H9 (cell line): ENCODE measurements at regions not wholly inside any gene's neighbourhood (a gene's known extent, or its start where the extent isn't known, plus 50 kb on each side); places are given as distances from the start of the nearest gene placed in this dataset.

Experiments used
- DNase-seq: peaks from one replicate; pipeline ENCODE4 v3.0.0-alpha.2; 2017
- H2AFZ ChIP-seq: one replicate; pipeline ENCODE4 v1.6.1; 2013; ENCODE audit warnings: mild to moderate bottlenecking, low read length, control low read depth, moderate library complexity
- H2AK5ac ChIP-seq: 2 replicates; pipeline ENCODE4 v1.6.1; 2013; ENCODE audit warnings: low read length, control low read depth, mixed read lengths; ENCODE audit not compliant: insufficient read length
- H2BK120ac ChIP-seq: one replicate; pipeline ENCODE4 v1.6.1; 2013; ENCODE audit warnings: low read depth, mild to moderate bottlenecking, low read length, control low read depth, inconsistent platforms; ENCODE audit not compliant: poor library complexity, severe bottlenecking
- H2BK12ac ChIP-seq: 2 replicates; pipeline ENCODE4 v1.6.1; 2013; ENCODE audit warnings: low read length, control low read depth, mixed read lengths, low read depth; ENCODE audit not compliant: insufficient read length
- H2BK15ac ChIP-seq: 2 replicates; pipeline ENCODE4 v1.6.1; 2013; ENCODE audit warnings: low read depth, low read length, control low read depth
- H2BK20ac ChIP-seq: one replicate; pipeline ENCODE4 v1.6.1; 2013; ENCODE audit warnings: low read depth, mild to moderate bottlenecking, low read length, control low read depth, inconsistent platforms; ENCODE audit not compliant: poor library complexity, severe bottlenecking
- H2BK5ac ChIP-seq: 2 replicates; pipeline ENCODE4 v1.6.1; 2013; ENCODE audit warnings: low read length, control low read depth, mixed read lengths; ENCODE audit not compliant: insufficient read length
- H3K14ac ChIP-seq: 2 replicates; pipeline ENCODE4 v1.6.1; 2013; ENCODE audit warnings: low read length, control low read depth; ENCODE audit not compliant: insufficient read depth
- H3K18ac ChIP-seq: 2 replicates; pipeline ENCODE4 v1.6.1; 2013; ENCODE audit warnings: low read depth, mild to moderate bottlenecking, mixed read lengths, low read length, control low read depth; ENCODE audit not compliant: insufficient read length
- H3K23ac ChIP-seq: 2 replicates; pipeline ENCODE4 v1.6.1; 2013; ENCODE audit warnings: low read length, control low read depth, mixed read lengths, low read depth; ENCODE audit not compliant: insufficient read length
- H3K23me2 ChIP-seq: 2 replicates; pipeline ENCODE4 v1.6.1; 2013; ENCODE audit warnings: low read depth, mild to moderate bottlenecking, mixed read lengths, low read length, control low read depth; ENCODE audit not compliant: insufficient read length, poor library complexity, severe bottlenecking
- H3K27ac ChIP-seq: 2 replicates; pipeline ENCODE4 v1.5.1; 2013; ENCODE audit warnings: low read length, control low read depth, mixed read lengths, low read depth; ENCODE audit not compliant: insufficient read length
- H3K27me3 ChIP-seq: 2 replicates; pipeline ENCODE4 v1.6.1; 2013; ENCODE audit warnings: low read length, control low read depth, inconsistent platforms; ENCODE audit not compliant: insufficient read depth
- H3K4ac ChIP-seq: 2 replicates; pipeline ENCODE4 v1.6.1; 2013; ENCODE audit warnings: low read depth, mild to moderate bottlenecking, control low read depth, inconsistent platforms, low read length, moderate library complexity
- H3K4me1 ChIP-seq: 2 replicates; pipeline ENCODE4 v1.6.1; 2013; ENCODE audit warnings: low read length, control low read depth, inconsistent platforms; ENCODE audit not compliant: insufficient read depth
- H3K4me2 ChIP-seq: 2 replicates; pipeline ENCODE4 v1.6.1; 2013; ENCODE audit warnings: low read length, control low read depth, mixed read lengths; ENCODE audit not compliant: insufficient read length, insufficient read depth
- H3K56ac ChIP-seq: 2 replicates; pipeline ENCODE4 v1.6.1; 2013; ENCODE audit warnings: low read depth, mild to moderate bottlenecking, mixed read lengths, low read length, control low read depth; ENCODE audit not compliant: insufficient read length
- H3K79me1 ChIP-seq: 2 replicates; pipeline ENCODE4 v1.6.1; 2013; ENCODE audit warnings: low read depth, mild to moderate bottlenecking, moderate library complexity, low read length, control low read depth, inconsistent platforms; ENCODE audit not compliant: insufficient read depth, poor library complexity, severe bottlenecking
- H3K79me2 ChIP-seq: 2 replicates; pipeline ENCODE4 v1.6.1; 2013; ENCODE audit warnings: low read length, control low read depth, inconsistent platforms; ENCODE audit not compliant: insufficient read depth
- H3K9ac ChIP-seq: 2 replicates; pipeline ENCODE4 v1.6.1; 2013; ENCODE audit warnings: low read length, control low read depth, mixed read lengths; ENCODE audit not compliant: insufficient read length; ENCODE audit errors: extremely low read depth
- H3K9me3 ChIP-seq: one replicate; pipeline ENCODE4 v1.6.1; 2013; ENCODE audit warnings: low read depth, low read length, inconsistent platforms; ENCODE audit not compliant: control insufficient read depth
- H3T11ph ChIP-seq: one replicate; pipeline ENCODE4 v1.6.1; 2013; ENCODE audit warnings: mild to moderate bottlenecking, low read length, control low read depth, inconsistent platforms
- H4K20me1 ChIP-seq: one replicate; pipeline ENCODE4 v1.6.1; 2013; ENCODE audit not compliant: control insufficient read depth, insufficient read length, insufficient read depth
- H4K5ac ChIP-seq: 2 replicates; pipeline ENCODE4 v1.6.1; 2013; ENCODE audit warnings: low read depth, mild to moderate bottlenecking, mixed read lengths, low read length, control low read depth; ENCODE audit not compliant: insufficient read length
- H4K8ac ChIP-seq: replicated peaks from 2 replicates; pipeline ENCODE4 v1.6.1; 2013; ENCODE audit warnings: low read length, control low read depth, mixed read lengths, low read depth; ENCODE audit not compliant: insufficient read length
- H4K91ac ChIP-seq: 2 replicates; pipeline ENCODE4 v1.6.1; 2013; ENCODE audit warnings: low read depth, mild to moderate bottlenecking, moderate library complexity, mixed read lengths, low read length, control low read depth; ENCODE audit not compliant: insufficient read length
- H3K27ac Mint-ChIP-seq, 3 experiments: 2 replicates in 2 of 3; 3 replicates in 1 of 3; pipeline ENCODE4 v1.8.0; 2020 to 2021; ENCODE audit warnings: mixed read lengths in 3 of 3, mild to moderate bottlenecking in 1 of 3, moderate library complexity in 1 of 3
- H3K27me3 Mint-ChIP-seq: 2 replicates; pipeline ENCODE4 v1.8.0; 2021; ENCODE audit warnings: low read depth, mild to moderate bottlenecking, moderate library complexity, mixed read lengths
- H3K36me3 Mint-ChIP-seq, 3 experiments: 2 replicates in 2 of 3; 3 replicates in 1 of 3; pipeline ENCODE4 v1.8.0; 2020 to 2021; ENCODE audit warnings: low read depth in 3 of 3, mixed read lengths in 3 of 3; ENCODE audit not compliant: insufficient read depth in 1 of 3
- H3K4me1 Mint-ChIP-seq, 2 experiments: 2 replicates each; pipeline ENCODE4 v1.8.0; 2020; ENCODE audit warnings: mixed read lengths in 2 of 2
- H3K4me3 Mint-ChIP-seq, 2 experiments: 2 replicates in 1 of 2; 3 replicates in 1 of 2; pipeline ENCODE4 v1.8.0; 2020 to 2021; ENCODE audit warnings: mild to moderate bottlenecking in 2 of 2, mixed read lengths in 2 of 2, moderate library complexity in 1 of 2
- H3K9me3 Mint-ChIP-seq, 2 experiments: 2 replicates in 1 of 2; 3 replicates in 1 of 2; pipeline ENCODE4 v1.8.0; 2020; ENCODE audit warnings: mild to moderate bottlenecking in 2 of 2, mixed read lengths in 2 of 2, moderate library complexity in 1 of 2
- WGBS: extraction: QIAGEN DNeasy Blood & Tissue Kit; methylation state at CpG from one replicate; pipeline ENCODE4 v1.1.7; 2013; ENCODE audit warnings: missing lambda C conversion rate, low lambda C conversion rate, mixed read lengths; ENCODE audit not compliant: insufficient read length; ENCODE audit errors: extremely low coverage; 5-methylcytosine and 5-hydroxymethylcytosine counted together
- TF ChIP-seq, protein P1 (sequence below): fragments of 200-600 bp; sonication (generic); conservative IDR thresholded peaks from 3 replicates; pipeline ENCODE4 v1.8.0; 2021; ENCODE audit warnings: antibody characterized with exemption, mild to moderate bottlenecking

DNA sequence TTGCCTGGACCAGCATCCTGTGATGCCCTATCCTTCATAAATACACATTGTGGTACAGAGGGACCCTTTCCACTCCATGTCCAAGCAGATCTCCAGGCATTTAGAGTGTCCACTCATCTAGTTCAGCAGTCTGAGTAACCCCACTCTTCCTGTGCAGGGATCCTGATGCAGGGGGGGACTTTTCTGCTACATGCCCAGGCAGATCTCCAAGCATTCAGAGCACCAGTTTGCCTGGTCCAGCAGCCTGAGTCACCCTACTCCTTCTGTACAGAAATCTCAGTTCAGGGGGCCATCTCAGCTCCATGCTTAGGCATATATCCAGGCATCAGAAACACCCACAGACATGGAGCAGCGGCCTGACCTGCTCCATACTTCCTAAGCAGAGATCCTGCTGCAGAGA lies 1089.8 kb downstream of the FAT4 start:
- Histone ChIP-seq H4K91ac (no peak overlapping the region), H3K27me3 (no peaks in the 10 kb centered on the region), H2AFZ (no peak overlapping the region), H3K79me2 (no peaks in the 10 kb centered on the region), H3K18ac (no peak overlapping the region), H3K56ac (no peak overlapping the region), H2BK12ac (no peak overlapping the region), H3K23ac (no peak overlapping the region), H4K20me1 (no peaks in the 10 kb centered on the region), H4K8ac (no peak overlapping the region), H3K9me3 (no peaks in the 10 kb centered on the region), H2BK20ac (no peak overlapping the region), H3K4ac (no peak overlapping the region), H3K27ac (no peak overlapping the region), H3K14ac (no peak overlapping the region), H3K4me2 (no peak overlapping the region), H3T11ph (no peak overlapping the region), H2BK5ac (no peak overlapping the region), H3K4me1 (no peaks in the 10 kb centered on the region), H2BK15ac (no peak overlapping the region), H3K79me1 (no peaks in the 10 kb centered on the region), H3K9ac (no peak overlapping the region), H2BK120ac (no peak overlapping the region), H4K5ac (no peak overlapping the region), H3K23me2 (no peaks in the 10 kb centered on the region), H2AK5ac (no peak overlapping the region)
- DNase-seq = no peak
- Mint-ChIP-seq H3K27me3 (no peaks in the 10 kb centered on the region), H3K4me1 (no peaks in the 10 kb centered on the region), H3K36me3 (no peaks in the 10 kb centered on the region), H3K27ac (peak overlapping the region in 1 of 3 experiments; percentile 44; a peak in 2 of 7 replicates), H3K4me3 (no peak overlapping the region), H3K9me3 (no peaks in the 10 kb centered on the region; a peak in 1 of 5 replicates)
- WGBS = no CpG with 5 or more reads among the region's 1 CpG
- TF ChIP-seq, protein P1, sequence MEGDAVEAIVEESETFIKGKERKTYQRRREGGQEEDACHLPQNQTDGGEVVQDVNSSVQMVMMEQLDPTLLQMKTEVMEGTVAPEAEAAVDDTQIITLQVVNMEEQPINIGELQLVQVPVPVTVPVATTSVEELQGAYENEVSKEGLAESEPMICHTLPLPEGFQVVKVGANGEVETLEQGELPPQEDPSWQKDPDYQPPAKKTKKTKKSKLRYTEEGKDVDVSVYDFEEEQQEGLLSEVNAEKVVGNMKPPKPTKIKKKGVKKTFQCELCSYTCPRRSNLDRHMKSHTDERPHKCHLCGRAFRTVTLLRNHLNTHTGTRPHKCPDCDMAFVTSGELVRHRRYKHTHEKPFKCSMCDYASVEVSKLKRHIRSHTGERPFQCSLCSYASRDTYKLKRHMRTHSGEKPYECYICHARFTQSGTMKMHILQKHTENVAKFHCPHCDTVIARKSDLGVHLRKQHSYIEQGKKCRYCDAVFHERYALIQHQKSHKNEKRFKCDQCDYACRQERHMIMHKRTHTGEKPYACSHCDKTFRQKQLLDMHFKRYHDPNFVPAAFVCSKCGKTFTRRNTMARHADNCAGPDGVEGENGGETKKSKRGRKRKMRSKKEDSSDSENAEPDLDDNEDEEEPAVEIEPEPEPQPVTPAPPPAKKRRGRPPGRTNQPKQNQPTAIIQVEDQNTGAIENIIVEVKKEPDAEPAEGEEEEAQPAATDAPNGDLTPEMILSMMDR = no peak
